HepG2 (cell line): ENCODE measurements at regions not wholly inside any gene's neighbourhood (a gene's known extent, or its start where the extent isn't known, plus 50 kb on each side); places are given as distances from the start of the nearest gene placed in this dataset.

Experiments used
- ATAC-seq: fragments of 200-7000 bp; cut with Tn5 transposase; 3 replicates; pipeline ENCODE4 v1.9.1; 2020; ENCODE audit warnings: mild to moderate bottlenecking, moderate library complexity
- BruUV-seq: library from RNA; stranded (reverse); fragments of 400-500 nt; replicated peaks from 2 replicates; lab custom pipeline; 2021; lab: Mats Ljungman, UMichigan
- CTCF ChIA-PET: fragments of 300-600 bp; formaldehyde crosslinking; extraction: SDS; loops from one replicate; lab custom pipeline; 2021; ENCODE audit warnings: low total read pairs, inconsistent platforms, low intra/inter-chr PET ratio; lab: Yijun Ruan, JAX
- POLR2A ChIA-PET: fragments of 350-600 bp; sonication (Branson Sonifier 250); formaldehyde crosslinking; loops from one replicate; lab custom pipeline; 2020; ENCODE audit warnings: antibody characterized with exemption, inconsistent platforms; lab: Yijun Ruan, JAX
- DNase-seq: peaks from one replicate; pipeline ENCODE4 v3.0.0-alpha.2; 2015; ENCODE audit warnings: low spot score
- FAIRE-seq: peaks from 3 replicates; lab custom pipeline; 2011; peaks lifted over from hg19 to GRCh38; lab: Jason Lieb, UNC
- H2AFZ ChIP-seq: one replicate; pipeline ENCODE4 v1.6.1; 2011; ENCODE audit warnings: low read length, inconsistent platforms
- H3K27ac ChIP-seq: fragments of 300-600 bp; 3 replicates; pipeline ENCODE4 v1.8.0; 2011; ENCODE audit warnings: mixed run types, mild to moderate bottlenecking, mixed read lengths, low read length, inconsistent platforms; ENCODE audit not compliant: insufficient read depth; ENCODE audit errors: extremely low read length
- H3K27me3 ChIP-seq, 2 experiments: fragments of 200-600 bp in 1 of 2; 2 replicates in 1 of 2; 3 replicates in 1 of 2; pipeline versions ENCODE4 v1.6.0 to v1.8.0; 2011; ENCODE audit warnings: low read length in 2 of 2, mild to moderate bottlenecking in 2 of 2, moderate library complexity in 2 of 2, inconsistent platforms in 1 of 2; ENCODE audit not compliant: insufficient read depth in 2 of 2, control insufficient read depth in 1 of 2
- H3K36me3 ChIP-seq, 2 experiments: fragments of 200-600 bp in 1 of 2; replicated peaks in 1 of 2; 2 replicates in 1 of 2; 3 replicates in 1 of 2; pipeline versions ENCODE4 v1.5.1 to v1.8.0; 2011; ENCODE audit warnings: low read length in 2 of 2, inconsistent platforms in 1 of 2; ENCODE audit not compliant: insufficient read depth in 2 of 2, control insufficient read depth in 1 of 2
- H3K4me1 ChIP-seq: 2 replicates; pipeline ENCODE4 v1.5.1; 2012; ENCODE audit warnings: low read length, inconsistent platforms; ENCODE audit not compliant: insufficient read depth
- H3K4me2 ChIP-seq: 2 replicates; pipeline ENCODE4 v1.6.0; 2011; ENCODE audit warnings: low read depth, low read length, inconsistent platforms
- H3K4me3 ChIP-seq, 3 experiments: fragments of 200-600 bp in 1 of 3; sonication (generic), shearing (Covaris generic) in 1 of 3; replicated peaks in 1 of 3; 2 replicates each; pipeline ENCODE4 v1.5.1; 2011 to 2016; ENCODE audit warnings: low read length in 3 of 3, inconsistent platforms in 2 of 3, low read depth in 2 of 3, mild to moderate bottlenecking in 2 of 3, control low read depth in 1 of 3, mixed read lengths in 1 of 3; ENCODE audit not compliant: insufficient read depth in 1 of 3
- H3K79me2 ChIP-seq: one replicate; pipeline ENCODE4 v1.6.1; 2011; ENCODE audit warnings: low read length, inconsistent platforms; ENCODE audit not compliant: insufficient read depth
- H3K9ac ChIP-seq: 2 replicates; pipeline ENCODE4 v1.6.0; 2011; ENCODE audit warnings: mild to moderate bottlenecking, low read depth, low read length, inconsistent platforms; ENCODE audit not compliant: insufficient read depth
- H3K9me3 ChIP-seq: 2 replicates; pipeline ENCODE4 v1.5.1; 2012; ENCODE audit warnings: mild to moderate bottlenecking, low read length
- H4K20me1 ChIP-seq: 2 replicates; pipeline ENCODE4 v1.6.0; 2011; ENCODE audit warnings: inconsistent platforms, mild to moderate bottlenecking, low read length, moderate library complexity; ENCODE audit not compliant: insufficient read depth
- BCL6 ChIP-seq: IDR thresholded peaks from 2 replicates; pipeline ENCODE4 v1.6.1; 2016; ENCODE audit warnings: missing genetic modification reagents, missing compliant biosample characterization
- KDM5A ChIP-seq: fragments of 200-600 bp; sonication (generic); IDR thresholded peaks from 2 replicates; pipeline ENCODE4 v1.7.0; 2018; ENCODE audit warnings: antibody characterized with exemption, mild to moderate bottlenecking, low read length, borderline replicate concordance
- REXO4 ChIP-seq: sonication (generic); formaldehyde crosslinking; IDR thresholded peaks from 2 replicates; pipeline ENCODE4 v1.8.0; 2022; ENCODE audit warnings: missing genetic modification reagents, mild to moderate bottlenecking, borderline replicate concordance
- ZNF350 ChIP-seq: sonication (generic); formaldehyde crosslinking; IDR thresholded peaks from 2 replicates; pipeline ENCODE4 v1.4.0; 2020; ENCODE audit warnings: mild to moderate bottlenecking, low read depth, missing genetic modification reagents, borderline replicate concordance
- WGBS: methylation state at CpG from one replicate; pipeline ENCODE4 v1.1.6; 2017; ENCODE audit warnings: low lambda C conversion rate; 5-methylcytosine and 5-hydroxymethylcytosine counted together
- in situ Hi-C: cut with HindIII; loops from 2 replicates; pipeline ENCODE4 v1.10.0; 2017; ENCODE audit warnings: low pct_unique_long_range_greater_than_20kb; ENCODE audit not compliant: extremely low pct_ligation_motif_present
- intact Hi-C: fragments of 100-400 bp; cut with micrococcal nuclease; formaldehyde crosslinking; loops from one replicate; pipeline ENCODE4 v1.10.0; 2022; ENCODE audit not compliant: unreplicated experiment
- TF ChIP-seq, protein P1 (sequence below): sonication (generic); formaldehyde crosslinking; IDR thresholded peaks from 2 replicates; pipeline ENCODE4 v1.4.0; 2020; ENCODE audit warnings: missing genetic modification reagents, borderline replicate concordance
- TF ChIP-seq, protein P2 (sequence below), 2 experiments: sonication (generic) in 1 of 2; formaldehyde crosslinking in 1 of 2; IDR thresholded peaks; 2 replicates each; pipeline versions ENCODE4 v1.5.1 to v1.6.1; 2011 to 2020; ENCODE audit warnings: borderline replicate concordance in 1 of 2, low read depth in 1 of 2, low read length in 1 of 2, mild to moderate bottlenecking in 1 of 2, missing genetic modification reagents in 1 of 2, moderate library complexity in 1 of 2

DNA sequence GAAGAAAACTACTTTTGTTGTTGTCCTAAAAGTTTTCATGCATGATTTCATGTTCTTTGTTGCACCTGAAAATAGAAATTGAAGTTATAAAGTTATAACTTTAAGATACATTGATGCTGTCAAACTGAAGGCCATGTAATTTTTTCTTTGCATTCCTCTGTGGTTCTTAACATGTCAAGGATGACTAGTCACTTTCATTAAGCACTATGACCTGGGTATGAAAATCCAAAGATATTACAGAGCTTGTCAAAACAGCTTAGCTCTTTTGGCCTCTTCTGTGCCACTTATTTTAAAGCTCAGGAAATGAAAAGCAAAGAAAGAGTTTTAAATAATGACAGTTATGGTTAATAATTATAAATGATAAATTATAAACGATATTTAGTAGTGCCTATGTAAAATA lies 241.6 kb upstream of the CACNA2D1 start:
- POLR2A ChIA-PET, result no interaction called here
- H3K9me3 ChIP-seq, result no peaks in the 10 kb centered on the region
- no peaks in the 10 kb centered on the region for H3K79me2 ChIP-seq
- no peak overlapping the region for H3K4me3 ChIP-seq
- no peak overlapping the region for H2AFZ ChIP-seq
- BruUV-seq, result no TSS peak
- no peaks in the 10 kb centered on the region for H3K4me1 ChIP-seq
- no peaks in the 10 kb centered on the region for H3K36me3 ChIP-seq
- in situ Hi-C loops, result no loop called here
- no peak overlapping the region for H3K27ac ChIP-seq
- FAIRE-seq (no peak), DNase-seq (no peak), ATAC-seq (no peak)
- no peak overlapping the region for H3K9ac ChIP-seq
- CTCF ChIA-PET, result no interaction called here
- H3K4me2 ChIP-seq, result no peak overlapping the region
- no peak for TF ChIP-seq BCL6 (CRISPR knock-in tag)
- H3K27me3 ChIP-seq, result no peaks in the 10 kb centered on the region
- WGBS, result 0% methylated on average over 1 of the region's 1 CpG
- H4K20me1 ChIP-seq, result no peaks in the 10 kb centered on the region
- intact Hi-C loops, result no loop called here

DNA sequence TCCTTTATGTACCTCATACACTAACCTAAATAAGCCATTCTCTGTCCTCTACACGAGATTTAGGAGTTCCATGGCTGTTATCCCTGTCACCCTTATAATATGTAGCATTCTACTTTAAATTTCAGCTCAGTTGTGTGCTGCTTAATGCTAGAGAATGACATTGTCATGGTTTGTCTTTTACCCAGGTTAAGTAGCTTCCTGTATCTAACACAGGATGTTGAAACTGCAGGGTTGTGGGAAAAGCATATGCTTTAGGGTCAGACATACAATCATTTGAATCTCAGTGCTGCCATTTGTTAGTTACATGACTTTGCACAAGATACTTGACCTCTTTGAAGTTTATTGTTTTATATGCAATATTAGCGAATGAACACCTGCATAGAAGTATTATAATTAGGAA lies 235.1 kb upstream of the CACNA2D1 start:
- no peaks in the 10 kb centered on the region for H3K9me3 ChIP-seq
- H3K4me2 ChIP-seq, result no peak overlapping the region
- no peak for DNase-seq
- no peaks in the 10 kb centered on the region for H4K20me1 ChIP-seq
- WGBS, result 4% methylated on average over 2 of the region's 2 CpGs
- BruUV-seq, result no TSS peak
- no peaks in the 10 kb centered on the region for H3K27me3 ChIP-seq
- no peak overlapping the region for H3K4me3 ChIP-seq
- POLR2A ChIA-PET, result no interaction called here
- in situ Hi-C loops, result no loop called here
- H3K4me1 ChIP-seq, result no peaks in the 10 kb centered on the region
- FAIRE-seq, result no peak
- ATAC-seq, result no peak
- H3K79me2 ChIP-seq, result no peaks in the 10 kb centered on the region
- H3K27ac ChIP-seq, result no peak overlapping the region
- no peak overlapping the region for H3K9ac ChIP-seq
- intact Hi-C loops, result no loop called here
- no peaks in the 10 kb centered on the region for H3K36me3 ChIP-seq
- TF ChIP-seq, protein P1, sequence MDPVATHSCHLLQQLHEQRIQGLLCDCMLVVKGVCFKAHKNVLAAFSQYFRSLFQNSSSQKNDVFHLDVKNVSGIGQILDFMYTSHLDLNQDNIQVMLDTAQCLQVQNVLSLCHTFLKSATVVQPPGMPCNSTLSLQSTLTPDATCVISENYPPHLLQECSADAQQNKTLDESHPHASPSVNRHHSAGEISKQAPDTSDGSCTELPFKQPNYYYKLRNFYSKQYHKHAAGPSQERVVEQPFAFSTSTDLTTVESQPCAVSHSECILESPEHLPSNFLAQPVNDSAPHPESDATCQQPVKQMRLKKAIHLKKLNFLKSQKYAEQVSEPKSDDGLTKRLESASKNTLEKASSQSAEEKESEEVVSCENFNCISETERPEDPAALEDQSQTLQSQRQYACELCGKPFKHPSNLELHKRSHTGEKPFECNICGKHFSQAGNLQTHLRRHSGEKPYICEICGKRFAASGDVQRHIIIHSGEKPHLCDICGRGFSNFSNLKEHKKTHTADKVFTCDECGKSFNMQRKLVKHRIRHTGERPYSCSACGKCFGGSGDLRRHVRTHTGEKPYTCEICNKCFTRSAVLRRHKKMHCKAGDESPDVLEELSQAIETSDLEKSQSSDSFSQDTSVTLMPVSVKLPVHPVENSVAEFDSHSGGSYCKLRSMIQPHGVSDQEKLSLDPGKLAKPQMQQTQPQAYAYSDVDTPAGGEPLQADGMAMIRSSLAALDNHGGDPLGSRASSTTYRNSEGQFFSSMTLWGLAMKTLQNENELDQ, result no peak
- no peak for TF ChIP-seq ZNF350 (CRISPR knock-in tag)
- no peak for TF ChIP-seq KDM5A
- TF ChIP-seq, protein P2, sequence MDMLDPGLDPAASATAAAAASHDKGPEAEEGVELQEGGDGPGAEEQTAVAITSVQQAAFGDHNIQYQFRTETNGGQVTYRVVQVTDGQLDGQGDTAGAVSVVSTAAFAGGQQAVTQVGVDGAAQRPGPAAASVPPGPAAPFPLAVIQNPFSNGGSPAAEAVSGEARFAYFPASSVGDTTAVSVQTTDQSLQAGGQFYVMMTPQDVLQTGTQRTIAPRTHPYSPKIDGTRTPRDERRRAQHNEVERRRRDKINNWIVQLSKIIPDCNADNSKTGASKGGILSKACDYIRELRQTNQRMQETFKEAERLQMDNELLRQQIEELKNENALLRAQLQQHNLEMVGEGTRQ (IDR thresholded peaks at IDR 0.05; ENCODE audit: low read depth, low read length), result no peak
- TF ChIP-seq, protein P2 (CRISPR knock-in tag; IDR thresholded peaks at IDR 0.05; ENCODE audit: borderline replicate concordance), result no peak
- no peak for TF ChIP-seq REXO4 (CRISPR knock-in tag)
- TF ChIP-seq, all 625 proteins: peak for 0
- CTCF ChIA-PET, result no interaction called here
- no peak overlapping the region for H2AFZ ChIP-seq
